Tibial artery (tissue), 4 donors: ENCODE measurements at regions not wholly inside any gene's neighbourhood (a gene's known extent, or its start where the extent isn't known, plus 50 kb on each side); places are given as distances from the start of the nearest gene placed in this dataset.

ENCODE experiments used
- DNase-seq, 2 donors: peaks; one replicate each; pipeline ENCODE4 v3.0.0-alpha.2; 2019
- H3K27ac ChIP-seq, 2 donors: fragments of 200-600 bp; sonication (generic) in 1 of 2; 1 replicate in 1 of 2; 2 replicates in 1 of 2; pipeline ENCODE4 v1.5.1; 2018 to 2019; ENCODE audit warnings: mild to moderate bottlenecking in 1 of 2
- H3K27me3 ChIP-seq, 2 donors: fragments of 200-600 bp; sonication (generic) in 1 of 2; one replicate each; pipeline versions ENCODE4 v1.5.1 to v1.6.0; 2016 to 2019
- H3K36me3 ChIP-seq, 3 donors: fragments of 200-600 bp; sonication (generic) in 2 of 3; one replicate each; pipeline ENCODE4 v1.5.1; 2016 to 2019; ENCODE audit warnings: mild to moderate bottlenecking in 2 of 3
- H3K4me1 ChIP-seq, 4 donors: fragments of 200-600 bp; sonication (generic) in 2 of 4; 1 replicate in 3 of 4; 2 replicates in 1 of 4; pipeline ENCODE4 v1.5.1; 2016 to 2019
- H3K4me3 ChIP-seq, 2 donors: fragments of 200-600 bp; sonication (generic) in 1 of 2; 1 replicate in 1 of 2; 2 replicates in 1 of 2; pipeline ENCODE4 v1.5.1; 2018 to 2019; ENCODE audit warnings: mild to moderate bottlenecking in 2 of 2
- H3K9me3 ChIP-seq, 3 donors: fragments of 200-600 bp; sonication (generic) in 1 of 3; one replicate each; pipeline ENCODE4 v1.5.1; 2016 to 2019
- intact Hi-C: fragments of 100-400 bp; cut with DNase I; formaldehyde crosslinking; loops from one replicate; pipeline ENCODE4 v1.15.0; 2023; ENCODE audit warnings: low total_unique reads
- TF ChIP-seq, protein P1 (sequence below), 2 experiments: fragments of 200-600 bp in 1 of 2; fragments of 450-650 bp in 1 of 2; IDR thresholded peaks; one replicate each; pipeline ENCODE4 v1.5.1; 2017 to 2019; ENCODE audit warnings: antibody characterized with exemption in 2 of 2, mild to moderate bottlenecking in 1 of 2, moderate library complexity in 1 of 2

DNA sequence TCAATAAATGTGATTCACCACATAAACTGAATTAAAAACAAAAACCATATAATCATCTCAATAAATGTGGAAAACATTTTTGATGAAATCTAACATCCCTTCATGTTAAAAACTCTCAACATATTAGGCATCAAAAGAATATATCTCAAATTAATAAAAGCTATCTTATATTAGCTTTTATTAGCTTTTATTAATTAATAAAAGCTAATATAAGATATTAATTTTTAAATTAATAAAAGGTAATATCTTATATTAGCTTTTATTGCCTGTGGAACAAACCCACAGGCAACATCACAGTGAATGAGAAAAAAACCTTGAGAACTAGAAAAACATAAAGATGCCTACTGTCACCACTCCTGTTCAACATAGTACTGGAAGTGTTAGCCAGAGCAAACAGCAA, 338.9 kb upstream of the GRIA1 start:
- H3K9me3 ChIP-seq, result no peaks in the 10 kb centered on the region
- no peak overlapping the region for H3K27ac ChIP-seq
- intact Hi-C loops, result no loop called here
- no peak overlapping the region for H3K4me3 ChIP-seq
- no peaks in the 10 kb centered on the region for H3K36me3 ChIP-seq
- DNase-seq, result no peak
- H3K4me1 ChIP-seq, result no peaks in the 10 kb centered on the region
- TF ChIP-seq, protein P1, sequence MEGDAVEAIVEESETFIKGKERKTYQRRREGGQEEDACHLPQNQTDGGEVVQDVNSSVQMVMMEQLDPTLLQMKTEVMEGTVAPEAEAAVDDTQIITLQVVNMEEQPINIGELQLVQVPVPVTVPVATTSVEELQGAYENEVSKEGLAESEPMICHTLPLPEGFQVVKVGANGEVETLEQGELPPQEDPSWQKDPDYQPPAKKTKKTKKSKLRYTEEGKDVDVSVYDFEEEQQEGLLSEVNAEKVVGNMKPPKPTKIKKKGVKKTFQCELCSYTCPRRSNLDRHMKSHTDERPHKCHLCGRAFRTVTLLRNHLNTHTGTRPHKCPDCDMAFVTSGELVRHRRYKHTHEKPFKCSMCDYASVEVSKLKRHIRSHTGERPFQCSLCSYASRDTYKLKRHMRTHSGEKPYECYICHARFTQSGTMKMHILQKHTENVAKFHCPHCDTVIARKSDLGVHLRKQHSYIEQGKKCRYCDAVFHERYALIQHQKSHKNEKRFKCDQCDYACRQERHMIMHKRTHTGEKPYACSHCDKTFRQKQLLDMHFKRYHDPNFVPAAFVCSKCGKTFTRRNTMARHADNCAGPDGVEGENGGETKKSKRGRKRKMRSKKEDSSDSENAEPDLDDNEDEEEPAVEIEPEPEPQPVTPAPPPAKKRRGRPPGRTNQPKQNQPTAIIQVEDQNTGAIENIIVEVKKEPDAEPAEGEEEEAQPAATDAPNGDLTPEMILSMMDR (IDR thresholded peaks at IDR 0.05), result no peak
- no peaks in the 10 kb centered on the region for H3K27me3 ChIP-seq

DNA sequence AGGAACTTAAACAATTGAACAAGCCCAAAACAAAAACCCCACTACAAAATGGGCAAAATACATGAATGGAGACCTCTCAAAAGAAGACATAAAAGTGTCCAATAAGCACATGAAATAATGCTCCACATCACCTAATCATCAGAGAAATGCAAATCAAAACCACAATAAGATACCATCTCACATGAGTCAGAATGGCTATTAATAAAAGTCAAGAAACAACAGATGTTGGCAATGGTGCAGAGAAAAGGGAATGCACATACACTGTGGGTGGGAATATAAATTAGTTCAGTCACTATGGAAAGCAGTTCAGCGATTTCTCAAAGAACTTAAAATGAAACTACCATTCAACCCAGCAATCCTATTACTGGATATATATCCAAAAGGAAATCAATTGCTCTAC, 337.4 kb upstream of the GRIA1 start:
- no peak overlapping the region for H3K4me3 ChIP-seq
- no peaks in the 10 kb centered on the region for H3K27me3 ChIP-seq
- intact Hi-C loops, result no loop called here
- no peaks in the 10 kb centered on the region for H3K4me1 ChIP-seq
- no peak overlapping the region for H3K27ac ChIP-seq
- DNase-seq, result no peak
- no peaks in the 10 kb centered on the region for H3K36me3 ChIP-seq
- TF ChIP-seq, protein P1 (IDR thresholded peaks at IDR 0.05), result no peak
- H3K9me3 ChIP-seq, result no peaks in the 10 kb centered on the region

- TF ChIP-seq, protein P1 (IDR thresholded peaks at IDR 0.05), result no peak
- Histone ChIP-seq H3K4me1 (no peaks in the 10 kb centered on the region), H3K27ac (no peak overlapping the region), H3K36me3 (no peaks in the 10 kb centered on the region), H3K27me3 (no peaks in the 10 kb centered on the region), H3K4me3 (no peak overlapping the region), H3K9me3 (no peaks in the 10 kb centered on the region)
- DNase-seq, result no peak
- intact Hi-C loops, result no loop called here
Observed at GRCh38 chr5:153157156-153157555, 333.3 kb upstream of the GRIA1 start.

GRCh38 chr5:153158608-153159007, 331.9 kb upstream of the GRIA1 start:
- intact Hi-C loops, result no loop called here
- H3K4me3 ChIP-seq, result no peak overlapping the region
- no peak overlapping the region for H3K27ac ChIP-seq
- no peaks in the 10 kb centered on the region for H3K36me3 ChIP-seq
- DNase-seq, result no peak
- no peaks in the 10 kb centered on the region for H3K9me3 ChIP-seq
- H3K4me1 ChIP-seq, result no peaks in the 10 kb centered on the region
- no peaks in the 10 kb centered on the region for H3K27me3 ChIP-seq
- TF ChIP-seq, protein P1 (IDR thresholded peaks at IDR 0.05), result no peak

GRCh38 chr5:153159616-153160015, 330.9 kb upstream of the GRIA1 start:
- no peak overlapping the region for H3K27ac ChIP-seq
- no peaks in the 10 kb centered on the region for H3K4me1 ChIP-seq
- no peaks in the 10 kb centered on the region for H3K9me3 ChIP-seq
- no peak for DNase-seq
- H3K36me3 ChIP-seq, result no peaks in the 10 kb centered on the region
- intact Hi-C loops, result no loop called here
- TF ChIP-seq, protein P1 (IDR thresholded peaks at IDR 0.05), result no peak
- no peak overlapping the region for H3K4me3 ChIP-seq
- no peaks in the 10 kb centered on the region for H3K27me3 ChIP-seq

GRCh38 chr5:153168241-153168640, 322.2 kb upstream of the GRIA1 start:
- no peak overlapping the region for H3K4me3 ChIP-seq
- H3K27ac ChIP-seq, result no peak overlapping the region
- TF ChIP-seq, protein P1 (IDR thresholded peaks at IDR 0.05), result no peak

More at GRCh38 chr5:153168241-153168640, 322.2 kb upstream of the GRIA1 start:
- Histone ChIP-seq H3K27me3 (no peaks in the 10 kb centered on the region), H3K4me1 (no peaks in the 10 kb centered on the region), H3K9me3 (no peaks in the 10 kb centered on the region), H3K36me3 (no peaks in the 10 kb centered on the region)
- DNase-seq, result no peak
- intact Hi-C loops, result no loop called here
